Neural progenitor cell (in vitro differentiated cells): ENCODE measurements at regions not wholly inside any gene's neighbourhood (a gene's known extent, or its start where the extent isn't known, plus 50 kb on each side); places are given as distances from the start of the nearest gene placed in this dataset.
A peak's percentile ranks its signal among the peaks of the same experiment; 100 is the strongest.

Experiments used
- DNase-seq: peaks from one replicate; pipeline ENCODE4 v3.0.0-alpha.2; 2016; ENCODE audit warnings: low spot score
- H2AFZ ChIP-seq: fragments of 200-600 bp; sonication (generic); replicated peaks from 2 replicates; pipeline ENCODE4 v1.6.1; 2016; ENCODE audit warnings: antibody characterized with exemption
- H3F3A ChIP-seq: fragments of 200-600 bp; sonication (generic); 2 replicates; pipeline ENCODE4 v1.6.1; 2016; ENCODE audit warnings: antibody characterized with exemption, low read depth
- H3K27ac ChIP-seq: fragments of 200-600 bp; sonication (generic); 2 replicates; pipeline ENCODE4 v1.5.1; 2016; ENCODE audit warnings: mild to moderate bottlenecking
- H3K27me3 ChIP-seq: fragments of 200-600 bp; sonication (generic); 2 replicates; pipeline ENCODE4 v1.6.1; 2016; ENCODE audit warnings: mild to moderate bottlenecking, moderate library complexity
- H3K36me3 ChIP-seq: fragments of 200-600 bp; sonication (generic); 2 replicates; pipeline ENCODE4 v1.5.1; 2016
- H3K4me1 ChIP-seq: fragments of 200-600 bp; sonication (generic); 2 replicates; pipeline ENCODE4 v1.6.1; 2016; ENCODE audit warnings: mixed run types
- H3K4me2 ChIP-seq: fragments of 200-600 bp; sonication (generic); 2 replicates; pipeline ENCODE4 v1.6.1; 2016
- H3K4me3 ChIP-seq: fragments of 200-600 bp; sonication (generic); 2 replicates; pipeline ENCODE4 v1.5.1; 2016
- H3K79me2 ChIP-seq: fragments of 200-600 bp; sonication (generic); 2 replicates; pipeline ENCODE4 v1.6.1; 2016; ENCODE audit warnings: low read depth
- H3K9ac ChIP-seq: fragments of 200-600 bp; sonication (generic); 2 replicates; pipeline ENCODE4 v1.6.1; 2016
- H3K9me3 ChIP-seq: fragments of 200-600 bp; sonication (generic); 2 replicates; pipeline ENCODE4 v1.5.1; 2016; ENCODE audit warnings: low read depth
- H4K20me1 ChIP-seq: fragments of 200-600 bp; sonication (generic); 2 replicates; pipeline ENCODE4 v1.6.1; 2016; ENCODE audit warnings: low read depth
- H3K27ac Mint-ChIP-seq: 3 replicates; pipeline ENCODE4 v1.8.0; 2021; ENCODE audit warnings: mixed read lengths
- H3K27me3 Mint-ChIP-seq: 2 replicates; pipeline ENCODE4 v1.8.0; 2022; ENCODE audit warnings: low read depth, mild to moderate bottlenecking, inconsistent platforms, moderate library complexity, mixed read lengths; ENCODE audit not compliant: insufficient read depth
- H3K36me3 Mint-ChIP-seq: 3 replicates; pipeline ENCODE4 v1.8.0; 2021; ENCODE audit warnings: mixed read lengths
- H3K4me1 Mint-ChIP-seq: 3 replicates; pipeline ENCODE4 v1.8.0; 2021; ENCODE audit warnings: mixed read lengths
- H3K4me3 Mint-ChIP-seq: 3 replicates; pipeline ENCODE4 v1.8.0; 2021; ENCODE audit warnings: mild to moderate bottlenecking, moderate library complexity, mixed read lengths
- H3K9me3 Mint-ChIP-seq: 3 replicates; pipeline ENCODE4 v1.8.0; 2020; ENCODE audit warnings: mixed read lengths
- EZH2 ChIP-seq: fragments of 200-600 bp; sonication (generic); IDR thresholded peaks from 2 replicates; pipeline ENCODE4 v1.6.1; 2017; ENCODE audit warnings: antibody characterized with exemption, mild to moderate bottlenecking, moderate library complexity
- EZH2phosphoT487 ChIP-seq: fragments of 200-600 bp; sonication (generic); IDR thresholded peaks from 2 replicates; pipeline ENCODE4 v1.6.1; 2017; ENCODE audit warnings: antibody characterized with exemption
- TF ChIP-seq, protein P1 (sequence below): fragments of 200-600 bp; sonication (generic); IDR thresholded peaks from 2 replicates; pipeline ENCODE4 v1.5.1; 2017; ENCODE audit warnings: antibody characterized with exemption, mild to moderate bottlenecking

GRCh38 chr7:50860174-50860573, 77.5 kb upstream of the GRB10 start:
- H3K9me3 Mint-ChIP-seq = peaks cover 3% of the 10 kb centered on the region
- Histone ChIP-seq H3F3A (peaks cover 3% of the 10 kb centered on the region), H3K4me3 (no peak overlapping the region), H3K79me2 (no peaks in the 10 kb centered on the region), H3K9ac (no peak overlapping the region), H3K36me3 (no peaks in the 10 kb centered on the region), H3K27me3 (no peaks in the 10 kb centered on the region), H3K4me1 (peaks cover 11% of the 10 kb centered on the region), H3K4me2 (no peak overlapping the region), H2AFZ (no peak overlapping the region), H4K20me1 (no peaks in the 10 kb centered on the region), H3K27ac (no peak overlapping the region), H3K9me3 (no peaks in the 10 kb centered on the region)
- peak overlapping the region; percentile 35 for H3K4me3 Mint-ChIP-seq
- no peaks in the 10 kb centered on the region for H3K36me3 Mint-ChIP-seq
- H3K27me3 Mint-ChIP-seq = peaks cover 4% of the 10 kb centered on the region
- no peak overlapping the region for H3K27ac Mint-ChIP-seq
- TF ChIP-seq EZH2phosphoT487 = no peak
- TF ChIP-seq, protein P1, sequence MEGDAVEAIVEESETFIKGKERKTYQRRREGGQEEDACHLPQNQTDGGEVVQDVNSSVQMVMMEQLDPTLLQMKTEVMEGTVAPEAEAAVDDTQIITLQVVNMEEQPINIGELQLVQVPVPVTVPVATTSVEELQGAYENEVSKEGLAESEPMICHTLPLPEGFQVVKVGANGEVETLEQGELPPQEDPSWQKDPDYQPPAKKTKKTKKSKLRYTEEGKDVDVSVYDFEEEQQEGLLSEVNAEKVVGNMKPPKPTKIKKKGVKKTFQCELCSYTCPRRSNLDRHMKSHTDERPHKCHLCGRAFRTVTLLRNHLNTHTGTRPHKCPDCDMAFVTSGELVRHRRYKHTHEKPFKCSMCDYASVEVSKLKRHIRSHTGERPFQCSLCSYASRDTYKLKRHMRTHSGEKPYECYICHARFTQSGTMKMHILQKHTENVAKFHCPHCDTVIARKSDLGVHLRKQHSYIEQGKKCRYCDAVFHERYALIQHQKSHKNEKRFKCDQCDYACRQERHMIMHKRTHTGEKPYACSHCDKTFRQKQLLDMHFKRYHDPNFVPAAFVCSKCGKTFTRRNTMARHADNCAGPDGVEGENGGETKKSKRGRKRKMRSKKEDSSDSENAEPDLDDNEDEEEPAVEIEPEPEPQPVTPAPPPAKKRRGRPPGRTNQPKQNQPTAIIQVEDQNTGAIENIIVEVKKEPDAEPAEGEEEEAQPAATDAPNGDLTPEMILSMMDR = no peak
- TF ChIP-seq EZH2 = no peak
- no peaks in the 10 kb centered on the region for H3K4me1 Mint-ChIP-seq
- DNase-seq = no peak

DNA sequence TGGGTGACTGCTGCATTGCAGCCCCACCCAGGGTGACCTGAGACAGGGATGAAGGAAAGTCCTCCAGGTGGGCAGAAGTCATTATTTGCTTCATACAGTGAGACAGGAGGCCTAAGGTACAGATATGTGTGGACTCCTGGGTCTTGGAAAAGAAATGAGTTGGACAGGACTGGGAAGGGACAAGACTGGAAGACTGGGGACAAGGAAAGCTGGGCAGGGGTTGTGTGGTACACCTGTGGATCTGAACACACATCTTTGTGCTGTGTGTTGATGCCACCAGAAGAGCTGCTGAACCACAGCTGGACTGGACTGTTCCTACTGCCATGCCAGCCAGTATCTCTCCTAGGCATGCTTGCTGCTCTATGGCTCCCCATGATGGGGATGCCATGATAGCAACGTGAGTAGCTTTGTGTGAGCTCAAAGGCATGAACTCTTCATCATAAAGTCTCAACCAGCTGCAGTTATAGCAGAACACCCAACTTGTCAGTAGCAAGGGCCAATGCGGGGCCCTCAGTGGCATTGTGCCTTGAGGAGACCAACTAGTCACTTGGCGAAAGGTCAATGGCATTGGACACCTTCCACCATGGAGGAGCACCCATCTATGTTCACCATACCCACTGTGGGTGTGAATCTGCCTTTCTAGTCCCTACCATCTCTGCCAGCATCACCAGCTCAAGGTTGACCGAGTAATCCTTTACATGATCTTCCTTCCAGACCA, 76.0 kb upstream of the GRB10 start:
- Histone ChIP-seq H2AFZ (no peak overlapping the region), H3K9me3 (no peaks in the 10 kb centered on the region), H3K27me3 (no peaks in the 10 kb centered on the region), H3K79me2 (no peaks in the 10 kb centered on the region), H3F3A (no peaks in the 10 kb centered on the region), H3K4me2 (no peak overlapping the region), H3K4me3 (no peak overlapping the region), H3K27ac (no peak overlapping the region), H3K9ac (no peak overlapping the region), H4K20me1 (no peaks in the 10 kb centered on the region), H3K36me3 (no peaks in the 10 kb centered on the region), H3K4me1 (no peaks in the 10 kb centered on the region)
- Mint-ChIP-seq H3K27me3 (peaks cover 4% of the 10 kb centered on the region), H3K27ac (no peak overlapping the region), H3K9me3 (peaks cover 3% of the 10 kb centered on the region), H3K4me1 (no peaks in the 10 kb centered on the region), H3K4me3 (no peak overlapping the region), H3K36me3 (no peaks in the 10 kb centered on the region)
- TF ChIP-seq, protein P1 = no peak
- TF ChIP-seq EZH2 (no peak), EZH2phosphoT487 (no peak)
- no peak for DNase-seq

DNA sequence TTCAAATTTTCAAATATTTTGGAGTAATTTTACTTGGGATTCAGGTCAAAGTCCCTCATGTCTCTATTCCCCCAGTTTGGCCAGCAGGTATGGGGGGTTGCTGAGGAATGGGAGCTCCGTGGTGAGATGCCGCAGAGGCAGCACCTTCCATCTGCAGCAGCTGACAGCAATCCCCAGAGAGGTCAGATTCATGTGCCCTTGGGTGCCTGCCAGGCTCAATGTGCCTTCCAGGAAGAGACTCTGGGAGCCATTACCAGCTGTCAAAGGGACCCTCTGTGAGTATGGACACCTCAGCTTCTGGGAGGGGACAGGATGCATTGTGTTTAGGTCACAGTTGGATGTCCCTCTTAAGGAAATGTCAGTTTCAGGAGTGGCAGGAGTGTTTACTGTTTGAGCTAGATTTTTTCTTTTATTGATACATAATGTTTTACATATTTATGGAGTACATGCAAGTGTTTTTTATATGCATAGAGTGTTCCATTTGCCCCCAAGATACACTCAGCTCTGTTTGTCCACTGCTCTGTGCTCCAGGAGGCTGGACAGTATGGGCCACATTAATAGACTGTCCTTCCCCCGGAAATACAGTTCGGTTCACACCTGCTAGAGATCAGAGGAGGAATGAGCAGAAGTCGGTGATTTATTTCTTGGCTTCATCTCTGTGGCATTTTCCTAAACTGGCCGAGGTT, 75.3 kb upstream of the GRB10 start:
- no peaks in the 10 kb centered on the region for H3K36me3 ChIP-seq
- no peaks in the 10 kb centered on the region for H3K36me3 Mint-ChIP-seq
- no peak overlapping the region for H3K4me2 ChIP-seq
- no peak for TF ChIP-seq EZH2phosphoT487
- H3K4me1 ChIP-seq = no peaks in the 10 kb centered on the region
- no peaks in the 10 kb centered on the region for H3K9me3 ChIP-seq
- no peak overlapping the region for H2AFZ ChIP-seq
- no peak overlapping the region for H3K9ac ChIP-seq
- no peaks in the 10 kb centered on the region for H3K79me2 ChIP-seq
- no peaks in the 10 kb centered on the region for H3F3A ChIP-seq
- no peak overlapping the region for H3K27ac Mint-ChIP-seq
- H3K9me3 Mint-ChIP-seq = no peaks in the 10 kb centered on the region
- H4K20me1 ChIP-seq = no peaks in the 10 kb centered on the region
- peaks cover 2% of the 10 kb centered on the region for H3K27me3 Mint-ChIP-seq
- H3K27ac ChIP-seq = no peak overlapping the region
- DNase-seq = no peak
- no peaks in the 10 kb centered on the region for H3K4me1 Mint-ChIP-seq
- no peak overlapping the region for H3K4me3 Mint-ChIP-seq
- H3K4me3 ChIP-seq = no peak overlapping the region
- H3K27me3 ChIP-seq = no peaks in the 10 kb centered on the region

GRCh38 chr7:50856806-50857205, 74.1 kb upstream of the GRB10 start:
- Histone ChIP-seq H3K4me1 (no peaks in the 10 kb centered on the region), H3F3A (no peaks in the 10 kb centered on the region), H4K20me1 (no peaks in the 10 kb centered on the region), H3K4me3 (no peak overlapping the region), H3K9ac (no peak overlapping the region), H3K27me3 (no peaks in the 10 kb centered on the region), H3K79me2 (no peaks in the 10 kb centered on the region), H2AFZ (no peak overlapping the region), H3K9me3 (no peaks in the 10 kb centered on the region), H3K4me2 (no peak overlapping the region), H3K36me3 (no peaks in the 10 kb centered on the region), H3K27ac (no peak overlapping the region)
- Mint-ChIP-seq H3K4me3 (no peak overlapping the region), H3K9me3 (no peaks in the 10 kb centered on the region), H3K36me3 (no peaks in the 10 kb centered on the region), H3K4me1 (no peaks in the 10 kb centered on the region), H3K27ac (no peak overlapping the region), H3K27me3 (peaks cover 2% of the 10 kb centered on the region)
- DNase-seq = no peak
- TF ChIP-seq EZH2phosphoT487 (no peak), EZH2 (no peak)
- TF ChIP-seq, protein P1 = no peak
